Neural cell (in vitro differentiated cells): ENCODE measurements at regions not wholly inside any gene's neighbourhood (a gene's known extent, or its start where the extent isn't known, plus 50 kb on each side); places are given as distances from the start of the nearest gene placed in this dataset.
A peak's percentile ranks its signal among the peaks of the same experiment; 100 is the strongest.
"Not testable (repeated sequence)": the region's sequence is repeated elsewhere in the genome, so short reads cannot be mapped to it uniquely, and the experiment has no call there.

ENCODE experiments used
- H2AFZ ChIP-seq: fragments of 200-600, 300-800 bp; sonication (generic), shearing (Covaris generic); 2 replicates; pipeline ENCODE4 v1.6.0; 2014; ENCODE audit warnings: low read depth, mild to moderate bottlenecking, antibody characterized with exemption, low read length, moderate library complexity
- H3F3A ChIP-seq: fragments of 200-600 bp; shearing (Covaris generic); 2 replicates; pipeline ENCODE4 v1.6.1; 2016; ENCODE audit warnings: mild to moderate bottlenecking, moderate library complexity, mixed read lengths, antibody characterized with exemption, low read length; ENCODE audit not compliant: insufficient read depth, poor library complexity, severe bottlenecking
- H3K27ac ChIP-seq: fragments of 200-600, 300-800 bp; sonication (generic), shearing (Covaris generic); 2 replicates; pipeline ENCODE4 v1.5.1; 2014; ENCODE audit warnings: mild to moderate bottlenecking, low read length, moderate library complexity
- H3K27me3 ChIP-seq: fragments of 300-800, 200-600 bp; sonication (generic), shearing (Covaris generic); 2 replicates; pipeline ENCODE4 v1.6.0; 2014; ENCODE audit warnings: mild to moderate bottlenecking, low read depth, low read length, moderate library complexity; ENCODE audit not compliant: insufficient read depth
- H3K36me3 ChIP-seq: fragments of 300-800, 200-600 bp; sonication (generic), shearing (Covaris generic); 2 replicates; pipeline ENCODE4 v1.5.1; 2014; ENCODE audit warnings: mild to moderate bottlenecking, antibody characterized with exemption, low read length, moderate library complexity; ENCODE audit not compliant: insufficient read depth
- H3K4me2 ChIP-seq: fragments of 300-800, 200-600 bp; sonication (generic), shearing (Covaris generic); 2 replicates; pipeline ENCODE4 v1.6.0; 2014; ENCODE audit warnings: mild to moderate bottlenecking, low read length
- H3K4me3 ChIP-seq: fragments of 300-800, 200-600 bp; sonication (generic), shearing (Covaris generic); 2 replicates; pipeline ENCODE4 v1.5.1; 2014; ENCODE audit warnings: mild to moderate bottlenecking, low read length, moderate library complexity
- H3K79me2 ChIP-seq: fragments of 200-600 bp; shearing (Covaris generic); replicated peaks from 2 replicates; pipeline ENCODE4 v1.6.0; 2014; ENCODE audit warnings: mild to moderate bottlenecking, low read length, moderate library complexity; ENCODE audit not compliant: insufficient read depth
- H3K9ac ChIP-seq: fragments of 300-800, 200-600 bp; sonication (generic), shearing (Covaris generic); 2 replicates; pipeline ENCODE4 v1.6.1; 2016; ENCODE audit warnings: mild to moderate bottlenecking, low read length, mixed read lengths
- H3K9me2 ChIP-seq: fragments of 200-600 bp; shearing (Covaris generic); 2 replicates; pipeline ENCODE4 v1.6.1; 2016; ENCODE audit warnings: mild to moderate bottlenecking, low read length, mixed read lengths; ENCODE audit not compliant: insufficient read depth
- H3K9me3 ChIP-seq: fragments of 200-600, 300-800 bp; sonication (generic), shearing (Covaris generic); 2 replicates; pipeline ENCODE4 v1.6.1; 2016; ENCODE audit warnings: mild to moderate bottlenecking, mixed run types, low read length, moderate library complexity, mixed read lengths
- H4K20me1 ChIP-seq: fragments of 200-600 bp; shearing (Covaris generic); 2 replicates; pipeline ENCODE4 v1.6.1; 2016; ENCODE audit warnings: mild to moderate bottlenecking, mixed run types; ENCODE audit not compliant: insufficient read depth
- CTCF ChIP-seq: fragments of 450-650 bp; IDR thresholded peaks from 2 replicates; pipeline ENCODE4 v1.5.1; 2014; ENCODE audit warnings: antibody characterized with exemption, mild to moderate bottlenecking, moderate library complexity; ENCODE audit not compliant: poor library complexity, severe bottlenecking
- EP300 ChIP-seq: fragments of 450-650 bp; conservative IDR thresholded peaks from 2 replicates; pipeline ENCODE4 v1.6.1; 2014; ENCODE audit warnings: antibody characterized with exemption, mild to moderate bottlenecking, moderate library complexity; ENCODE audit not compliant: poor library complexity, severe bottlenecking
- EZH2 ChIP-seq: fragments of 200-600, 300-800 bp; shearing (Covaris generic), sonication (generic); IDR thresholded peaks from 2 replicates; pipeline ENCODE4 v1.6.1; 2014; ENCODE audit warnings: antibody characterized with exemption, low read length, borderline replicate concordance, mild to moderate bottlenecking; ENCODE audit not compliant: insufficient read depth, poor library complexity, severe bottlenecking
- MXI1 ChIP-seq: fragments of 450-650 bp; conservative IDR thresholded peaks from 2 replicates; pipeline ENCODE4 v1.6.1; 2014; ENCODE audit warnings: antibody characterized with exemption, mild to moderate bottlenecking; ENCODE audit not compliant: poor library complexity, severe bottlenecking
- POLR2AphosphoS5 ChIP-seq: IDR thresholded peaks from 2 replicates; pipeline ENCODE4 v1.6.1; 2012
- RAD21 ChIP-seq: fragments of 450-650 bp; conservative IDR thresholded peaks from 2 replicates; pipeline ENCODE4 v1.6.1; 2014; ENCODE audit warnings: antibody characterized with exemption, mild to moderate bottlenecking, moderate library complexity
- REST ChIP-seq: IDR thresholded peaks from 2 replicates; pipeline ENCODE4 v1.6.1; 2012; ENCODE audit warnings: borderline replicate concordance
- SMC3 ChIP-seq: fragments of 450-650 bp; conservative IDR thresholded peaks from 2 replicates; pipeline ENCODE4 v1.6.1; 2014; ENCODE audit warnings: antibody characterized with exemption, mild to moderate bottlenecking, moderate library complexity; ENCODE audit not compliant: poor library complexity
- TAF1 ChIP-seq: IDR thresholded peaks from 2 replicates; pipeline ENCODE4 v1.6.1; 2012; ENCODE audit warnings: low read depth

GRCh38 chr4:151524610-151525009, 115.6 kb downstream of the FHIP1A start:
- Histone ChIP-seq H3K27ac (peak overlapping the region; percentile 89), H3K79me2 (no peaks in the 10 kb centered on the region), H3K9me2 (no peaks in the 10 kb centered on the region), H3K9ac (no peak overlapping the region), H3K4me3 (no peak overlapping the region), H3F3A (peaks cover 6% of the 10 kb centered on the region), H3K36me3 (no peaks in the 10 kb centered on the region), H2AFZ (no peak overlapping the region), H4K20me1 (no peaks in the 10 kb centered on the region), H3K27me3 (no peaks in the 10 kb centered on the region), H3K9me3 (no peaks in the 10 kb centered on the region), H3K4me2 (peak overlapping the region; percentile 8)
- TF ChIP-seq EP300: peak; percentile 30
- TF ChIP-seq REST: no peak
- TF ChIP-seq POLR2AphosphoS5: peak; percentile 58
- no peak for TF ChIP-seq RAD21
- TF ChIP-seq EZH2: no peak
- no peak for TF ChIP-seq SMC3
- TF ChIP-seq CTCF: no peak
- no peak for TF ChIP-seq TAF1
- TF ChIP-seq MXI1: no peak

GRCh38 chr4:151526489-151526888, 117.5 kb downstream of the FHIP1A start:
- H3K36me3 ChIP-seq, H3K9me2 ChIP-seq, H3K27me3 ChIP-seq, H3K27ac ChIP-seq, H3K9ac ChIP-seq, H4K20me1 ChIP-seq, H2AFZ ChIP-seq, H3K79me2 ChIP-seq, H3F3A ChIP-seq, H3K9me3 ChIP-seq, H3K4me3 ChIP-seq, H3K4me2 ChIP-seq: not testable (repeated sequence)

- H3K27ac ChIP-seq: no peak overlapping the region
- TF ChIP-seq CTCF (no peak), TAF1 (no peak), REST (no peak), EP300 (no peak), POLR2AphosphoS5 (no peak), EZH2 (no peak), MXI1 (no peak), SMC3 (no peak)
- H3K4me3 ChIP-seq: no peak overlapping the region
- H3F3A ChIP-seq: peaks cover 3% of the 10 kb centered on the region
- H4K20me1 ChIP-seq: no peaks in the 10 kb centered on the region
- no peaks in the 10 kb centered on the region for H3K36me3 ChIP-seq
- H2AFZ ChIP-seq: no peak overlapping the region
- no peaks in the 10 kb centered on the region for H3K27me3 ChIP-seq
- H3K9me2 ChIP-seq: no peaks in the 10 kb centered on the region
- H3K9ac ChIP-seq: no peak overlapping the region
- no peak overlapping the region for H3K4me2 ChIP-seq
- H3K79me2 ChIP-seq: no peaks in the 10 kb centered on the region
- H3K9me3 ChIP-seq: no peaks in the 10 kb centered on the region
Observed at GRCh38 chr4:151527699-151528098, 118.7 kb downstream of the FHIP1A start.
